ENCODE measurements at regions not wholly inside any gene's neighbourhood (a gene's known extent, or its start where the extent isn't known, plus 50 kb on each side); places are given as distances from the start of the nearest gene placed in this dataset.

DNA sequence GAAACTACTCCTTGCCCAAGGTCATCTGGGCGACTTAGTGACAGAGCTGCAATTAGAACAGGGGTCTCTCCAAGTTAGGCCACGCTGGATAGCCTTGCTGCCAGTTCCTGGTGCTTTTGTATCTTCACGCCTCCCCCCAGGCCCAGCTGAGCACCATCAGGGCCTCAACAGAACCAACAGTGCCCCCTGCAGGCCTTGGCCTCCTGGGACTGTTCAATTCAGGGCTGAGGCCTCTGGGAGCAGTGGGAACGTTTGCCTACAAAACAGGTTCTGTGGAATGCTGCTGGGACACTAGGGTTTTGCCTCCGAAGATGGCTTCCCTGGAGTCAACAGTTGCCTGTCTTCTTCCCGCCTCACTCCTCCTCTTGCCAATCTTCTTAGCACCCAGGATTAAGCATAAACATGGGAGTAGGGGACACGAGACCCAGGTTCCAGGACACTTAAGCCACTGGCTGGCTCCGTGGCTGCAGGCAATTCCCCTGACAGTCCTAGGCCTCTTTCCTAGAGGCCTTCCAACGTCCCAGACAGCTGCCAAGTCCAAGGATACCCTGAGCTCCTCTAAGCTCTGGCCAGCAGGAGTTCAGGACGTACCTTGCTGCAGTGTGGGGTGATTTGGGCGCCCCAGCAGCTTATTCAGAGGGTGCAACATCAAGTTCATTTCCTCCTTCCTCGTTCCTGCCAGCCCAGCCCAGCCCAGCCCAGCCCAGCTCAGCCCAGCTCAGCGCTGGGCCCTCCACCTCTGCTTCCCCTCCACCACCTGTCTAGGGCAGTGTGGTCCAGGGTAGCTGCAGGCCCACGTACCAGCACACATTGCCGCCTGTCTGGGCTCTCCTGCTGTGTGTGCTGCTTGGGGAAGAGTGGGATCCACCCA is 246.6 kb upstream of the RPL38 start:
- TF ChIP-seq EZH2 (IDR thresholded peaks at IDR 0.05) (no peak), EZH2phosphoT487 (IDR thresholded peaks at IDR 0.05) (no peak)
- TF ChIP-seq, protein P1, sequence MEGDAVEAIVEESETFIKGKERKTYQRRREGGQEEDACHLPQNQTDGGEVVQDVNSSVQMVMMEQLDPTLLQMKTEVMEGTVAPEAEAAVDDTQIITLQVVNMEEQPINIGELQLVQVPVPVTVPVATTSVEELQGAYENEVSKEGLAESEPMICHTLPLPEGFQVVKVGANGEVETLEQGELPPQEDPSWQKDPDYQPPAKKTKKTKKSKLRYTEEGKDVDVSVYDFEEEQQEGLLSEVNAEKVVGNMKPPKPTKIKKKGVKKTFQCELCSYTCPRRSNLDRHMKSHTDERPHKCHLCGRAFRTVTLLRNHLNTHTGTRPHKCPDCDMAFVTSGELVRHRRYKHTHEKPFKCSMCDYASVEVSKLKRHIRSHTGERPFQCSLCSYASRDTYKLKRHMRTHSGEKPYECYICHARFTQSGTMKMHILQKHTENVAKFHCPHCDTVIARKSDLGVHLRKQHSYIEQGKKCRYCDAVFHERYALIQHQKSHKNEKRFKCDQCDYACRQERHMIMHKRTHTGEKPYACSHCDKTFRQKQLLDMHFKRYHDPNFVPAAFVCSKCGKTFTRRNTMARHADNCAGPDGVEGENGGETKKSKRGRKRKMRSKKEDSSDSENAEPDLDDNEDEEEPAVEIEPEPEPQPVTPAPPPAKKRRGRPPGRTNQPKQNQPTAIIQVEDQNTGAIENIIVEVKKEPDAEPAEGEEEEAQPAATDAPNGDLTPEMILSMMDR (IDR thresholded peaks at IDR 0.05): peak; percentile 79

Measured in neural progenitor cell (in vitro differentiated cells).